ENCODE measurements at regions not wholly inside any gene's neighbourhood (a gene's known extent, or its start where the extent isn't known, plus 50 kb on each side); places are given as distances from the start of the nearest gene placed in this dataset.

DNA sequence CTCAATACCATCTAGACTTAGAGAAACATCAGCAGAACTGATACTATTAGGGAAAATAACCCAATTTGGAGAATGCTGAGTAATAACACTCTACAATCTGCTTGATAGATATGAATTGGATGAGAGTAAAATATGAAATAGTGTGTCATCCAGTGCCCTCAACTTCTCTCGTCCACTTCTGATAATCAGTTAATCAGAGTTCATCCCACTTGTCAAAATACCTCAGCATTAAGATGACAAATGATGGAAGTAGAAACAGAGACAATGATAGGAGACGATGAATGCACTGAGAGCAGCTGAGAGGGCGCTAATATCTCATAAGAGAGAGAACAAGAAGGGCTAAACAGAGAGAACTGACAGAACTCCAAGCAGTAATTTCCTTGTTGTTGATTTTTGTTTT, 699.6 kb downstream of the EPHA7 start:
- TF ChIP-seq FOXA2 (IDR thresholded peaks at IDR 0.05) (no peak), HNF4A (conservative IDR thresholded peaks at IDR 0.05) (no peak), NR2F2 (IDR thresholded peaks at IDR 0.05) (no peak)
- no peak overlapping the region for H3K4me3 ChIP-seq (ENCODE audit: low read depth in 1 of 3, low read length in 3 of 3)
- H3K36me3 ChIP-seq (ENCODE audit: control insufficient read depth in 4 of 4, insufficient read depth in 3 of 4, low read depth in 1 of 4, low read length in 3 of 4): no peaks in the 10 kb centered on the region
- DNase-seq (ENCODE audit: low spot score): no peak
- no peak overlapping the region for H3K9ac ChIP-seq (ENCODE audit: low read depth in 1 of 2, low read length in 2 of 2)
- H3K27ac ChIP-seq (ENCODE audit: low read depth in 1 of 2, low read length in 2 of 2): no peak overlapping the region
- WGBS: 42% methylated on average over 3 of the region's 3 CpGs
- no peaks in the 10 kb centered on the region for H3K4me1 ChIP-seq (ENCODE audit: control insufficient read depth in 4 of 4, insufficient read depth in 4 of 4, low read length in 3 of 4)
- H3K27me3 ChIP-seq (ENCODE audit: control insufficient read depth in 4 of 4, insufficient read depth in 4 of 4, low read length in 3 of 4): no peaks in the 10 kb centered on the region
- H3K9me3 ChIP-seq (ENCODE audit: control insufficient read depth in 4 of 4, low read length in 3 of 4): peaks cover 0 to 4% (median 0%) of the 10 kb centered on the region in 4 donors

DNA sequence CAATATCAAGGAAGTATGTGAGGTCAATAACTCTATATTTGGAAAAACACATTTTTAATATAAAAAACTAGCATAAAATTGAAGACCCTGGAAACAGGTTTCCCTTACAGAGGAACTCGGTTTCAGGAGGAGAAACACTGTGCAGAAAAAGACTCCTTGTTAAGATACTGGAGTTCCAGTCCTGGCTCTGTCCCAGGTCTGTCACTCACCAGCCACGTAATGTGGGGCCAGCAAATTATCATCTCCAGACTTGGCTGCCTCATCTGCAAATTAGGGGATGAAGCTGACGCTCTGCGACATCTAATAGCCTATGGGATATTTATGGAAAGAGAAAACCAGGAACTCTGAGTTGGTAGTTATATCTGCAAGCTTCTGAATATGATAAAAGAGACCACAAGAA, 702.7 kb downstream of the EPHA7 start:
- WGBS: 74% methylated on average over 4 of the region's 4 CpGs
- Histone ChIP-seq H3K9me3 (ENCODE audit: control insufficient read depth in 4 of 4, low read length in 3 of 4) (no peaks in the 10 kb centered on the region), H3K4me3 (ENCODE audit: low read depth in 1 of 3, low read length in 3 of 3) (no peak overlapping the region), H3K9ac (ENCODE audit: low read depth in 1 of 2, low read length in 2 of 2) (no peak overlapping the region), H3K27me3 (ENCODE audit: control insufficient read depth in 4 of 4, insufficient read depth in 4 of 4, low read length in 3 of 4) (no peaks in the 10 kb centered on the region), H3K4me1 (ENCODE audit: control insufficient read depth in 4 of 4, insufficient read depth in 4 of 4, low read length in 3 of 4) (no peaks in the 10 kb centered on the region), H3K36me3 (ENCODE audit: control insufficient read depth in 4 of 4, insufficient read depth in 3 of 4, low read depth in 1 of 4, low read length in 3 of 4) (no peaks in the 10 kb centered on the region), H3K27ac (ENCODE audit: low read depth in 1 of 2, low read length in 2 of 2) (no peak overlapping the region)
- DNase-seq (ENCODE audit: low spot score): no peak
- TF ChIP-seq JUND (IDR thresholded peaks at IDR 0.05) (no peak), FOXA1 (IDR thresholded peaks at IDR 0.05) (no peak), NR2F2 (IDR thresholded peaks at IDR 0.05) (no peak), HNF4G (IDR thresholded peaks at IDR 0.05) (no peak), FOXA2 (IDR thresholded peaks at IDR 0.05) (no peak), GABPA (IDR thresholded peaks at IDR 0.05 in 1 of 2, conservative IDR thresholded peaks at IDR 0.05 in 1 of 2) (no peak), RXRA (IDR thresholded peaks at IDR 0.05) (no peak)
- TF ChIP-seq, protein P1, sequence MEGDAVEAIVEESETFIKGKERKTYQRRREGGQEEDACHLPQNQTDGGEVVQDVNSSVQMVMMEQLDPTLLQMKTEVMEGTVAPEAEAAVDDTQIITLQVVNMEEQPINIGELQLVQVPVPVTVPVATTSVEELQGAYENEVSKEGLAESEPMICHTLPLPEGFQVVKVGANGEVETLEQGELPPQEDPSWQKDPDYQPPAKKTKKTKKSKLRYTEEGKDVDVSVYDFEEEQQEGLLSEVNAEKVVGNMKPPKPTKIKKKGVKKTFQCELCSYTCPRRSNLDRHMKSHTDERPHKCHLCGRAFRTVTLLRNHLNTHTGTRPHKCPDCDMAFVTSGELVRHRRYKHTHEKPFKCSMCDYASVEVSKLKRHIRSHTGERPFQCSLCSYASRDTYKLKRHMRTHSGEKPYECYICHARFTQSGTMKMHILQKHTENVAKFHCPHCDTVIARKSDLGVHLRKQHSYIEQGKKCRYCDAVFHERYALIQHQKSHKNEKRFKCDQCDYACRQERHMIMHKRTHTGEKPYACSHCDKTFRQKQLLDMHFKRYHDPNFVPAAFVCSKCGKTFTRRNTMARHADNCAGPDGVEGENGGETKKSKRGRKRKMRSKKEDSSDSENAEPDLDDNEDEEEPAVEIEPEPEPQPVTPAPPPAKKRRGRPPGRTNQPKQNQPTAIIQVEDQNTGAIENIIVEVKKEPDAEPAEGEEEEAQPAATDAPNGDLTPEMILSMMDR (IDR thresholded peaks at IDR 0.05; ENCODE audit: low read depth, low read length, missing input control): no peak
- TF ChIP-seq, protein P2, sequence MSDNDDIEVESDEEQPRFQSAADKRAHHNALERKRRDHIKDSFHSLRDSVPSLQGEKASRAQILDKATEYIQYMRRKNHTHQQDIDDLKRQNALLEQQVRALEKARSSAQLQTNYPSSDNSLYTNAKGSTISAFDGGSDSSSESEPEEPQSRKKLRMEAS (IDR thresholded peaks at IDR 0.05): no peak
- TF ChIP-seq, protein P3, sequence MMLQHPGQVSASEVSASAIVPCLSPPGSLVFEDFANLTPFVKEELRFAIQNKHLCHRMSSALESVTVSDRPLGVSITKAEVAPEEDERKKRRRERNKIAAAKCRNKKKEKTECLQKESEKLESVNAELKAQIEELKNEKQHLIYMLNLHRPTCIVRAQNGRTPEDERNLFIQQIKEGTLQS (IDR thresholded peaks at IDR 0.05): no peak

DNA sequence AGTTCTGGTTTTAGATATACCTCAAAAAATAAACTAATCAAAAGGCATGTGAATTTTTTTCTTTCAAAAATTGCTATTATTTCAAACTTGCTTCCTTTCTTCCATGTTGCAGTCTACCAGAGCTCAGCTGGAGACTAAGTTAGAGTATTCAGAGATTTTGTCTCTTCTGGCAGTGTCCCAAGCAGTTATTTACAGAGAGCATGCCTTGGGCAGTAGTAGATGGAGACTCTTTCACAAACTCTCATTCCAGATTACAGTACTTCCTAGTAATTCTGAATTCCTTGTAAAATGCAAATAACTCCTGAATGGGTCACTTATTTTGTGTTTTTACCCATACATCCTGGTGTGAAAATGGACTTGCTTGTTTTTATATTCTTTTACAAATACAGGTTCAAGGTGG, 703.4 kb downstream of the EPHA7 start:
- H3K4me3 ChIP-seq (ENCODE audit: low read depth in 1 of 3, low read length in 3 of 3): no peak overlapping the region
- no peak overlapping the region for H3K9ac ChIP-seq (ENCODE audit: low read depth in 1 of 2, low read length in 2 of 2)
- no peak for DNase-seq (ENCODE audit: low spot score)
- no peaks in the 10 kb centered on the region for H3K4me1 ChIP-seq (ENCODE audit: control insufficient read depth in 4 of 4, insufficient read depth in 4 of 4, low read length in 3 of 4)
- no peaks in the 10 kb centered on the region for H3K9me3 ChIP-seq (ENCODE audit: control insufficient read depth in 4 of 4, low read length in 3 of 4)
- H3K27ac ChIP-seq (ENCODE audit: low read depth in 1 of 2, low read length in 2 of 2): no peak overlapping the region
- no peaks in the 10 kb centered on the region for H3K27me3 ChIP-seq (ENCODE audit: control insufficient read depth in 4 of 4, insufficient read depth in 4 of 4, low read length in 3 of 4)
- H3K36me3 ChIP-seq (ENCODE audit: control insufficient read depth in 4 of 4, insufficient read depth in 3 of 4, low read depth in 1 of 4, low read length in 3 of 4): no peaks in the 10 kb centered on the region
- TF ChIP-seq HNF4G (IDR thresholded peaks at IDR 0.05) (no peak), GABPA (IDR thresholded peaks at IDR 0.05 in 1 of 2, conservative IDR thresholded peaks at IDR 0.05 in 1 of 2) (no peak), RXRA (IDR thresholded peaks at IDR 0.05) (no peak), YY1 (IDR thresholded peaks at IDR 0.05) (no peak), FOXA2 (IDR thresholded peaks at IDR 0.05) (no peak), EGR1 (IDR thresholded peaks at IDR 0.05; ENCODE audit: low read depth in 2 of 2) (no peak), SP1 (IDR thresholded peaks at IDR 0.05) (no peak), HNF4A (conservative IDR thresholded peaks at IDR 0.05) (no peak), RAD21 (IDR thresholded peaks at IDR 0.05) (no peak), JUND (IDR thresholded peaks at IDR 0.05) (no peak), TAF1 (conservative IDR thresholded peaks at IDR 0.05) (no peak)
- TF ChIP-seq, protein P4, sequence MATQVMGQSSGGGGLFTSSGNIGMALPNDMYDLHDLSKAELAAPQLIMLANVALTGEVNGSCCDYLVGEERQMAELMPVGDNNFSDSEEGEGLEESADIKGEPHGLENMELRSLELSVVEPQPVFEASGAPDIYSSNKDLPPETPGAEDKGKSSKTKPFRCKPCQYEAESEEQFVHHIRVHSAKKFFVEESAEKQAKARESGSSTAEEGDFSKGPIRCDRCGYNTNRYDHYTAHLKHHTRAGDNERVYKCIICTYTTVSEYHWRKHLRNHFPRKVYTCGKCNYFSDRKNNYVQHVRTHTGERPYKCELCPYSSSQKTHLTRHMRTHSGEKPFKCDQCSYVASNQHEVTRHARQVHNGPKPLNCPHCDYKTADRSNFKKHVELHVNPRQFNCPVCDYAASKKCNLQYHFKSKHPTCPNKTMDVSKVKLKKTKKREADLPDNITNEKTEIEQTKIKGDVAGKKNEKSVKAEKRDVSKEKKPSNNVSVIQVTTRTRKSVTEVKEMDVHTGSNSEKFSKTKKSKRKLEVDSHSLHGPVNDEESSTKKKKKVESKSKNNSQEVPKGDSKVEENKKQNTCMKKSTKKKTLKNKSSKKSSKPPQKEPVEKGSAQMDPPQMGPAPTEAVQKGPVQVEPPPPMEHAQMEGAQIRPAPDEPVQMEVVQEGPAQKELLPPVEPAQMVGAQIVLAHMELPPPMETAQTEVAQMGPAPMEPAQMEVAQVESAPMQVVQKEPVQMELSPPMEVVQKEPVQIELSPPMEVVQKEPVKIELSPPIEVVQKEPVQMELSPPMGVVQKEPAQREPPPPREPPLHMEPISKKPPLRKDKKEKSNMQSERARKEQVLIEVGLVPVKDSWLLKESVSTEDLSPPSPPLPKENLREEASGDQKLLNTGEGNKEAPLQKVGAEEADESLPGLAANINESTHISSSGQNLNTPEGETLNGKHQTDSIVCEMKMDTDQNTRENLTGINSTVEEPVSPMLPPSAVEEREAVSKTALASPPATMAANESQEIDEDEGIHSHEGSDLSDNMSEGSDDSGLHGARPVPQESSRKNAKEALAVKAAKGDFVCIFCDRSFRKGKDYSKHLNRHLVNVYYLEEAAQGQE (IDR thresholded peaks at IDR 0.05): no peak
- TF ChIP-seq, protein P2 (IDR thresholded peaks at IDR 0.05): no peak
- TF ChIP-seq, protein P1 (IDR thresholded peaks at IDR 0.05; ENCODE audit: low read depth, low read length, missing input control): no peak
- TF ChIP-seq, protein P5, sequence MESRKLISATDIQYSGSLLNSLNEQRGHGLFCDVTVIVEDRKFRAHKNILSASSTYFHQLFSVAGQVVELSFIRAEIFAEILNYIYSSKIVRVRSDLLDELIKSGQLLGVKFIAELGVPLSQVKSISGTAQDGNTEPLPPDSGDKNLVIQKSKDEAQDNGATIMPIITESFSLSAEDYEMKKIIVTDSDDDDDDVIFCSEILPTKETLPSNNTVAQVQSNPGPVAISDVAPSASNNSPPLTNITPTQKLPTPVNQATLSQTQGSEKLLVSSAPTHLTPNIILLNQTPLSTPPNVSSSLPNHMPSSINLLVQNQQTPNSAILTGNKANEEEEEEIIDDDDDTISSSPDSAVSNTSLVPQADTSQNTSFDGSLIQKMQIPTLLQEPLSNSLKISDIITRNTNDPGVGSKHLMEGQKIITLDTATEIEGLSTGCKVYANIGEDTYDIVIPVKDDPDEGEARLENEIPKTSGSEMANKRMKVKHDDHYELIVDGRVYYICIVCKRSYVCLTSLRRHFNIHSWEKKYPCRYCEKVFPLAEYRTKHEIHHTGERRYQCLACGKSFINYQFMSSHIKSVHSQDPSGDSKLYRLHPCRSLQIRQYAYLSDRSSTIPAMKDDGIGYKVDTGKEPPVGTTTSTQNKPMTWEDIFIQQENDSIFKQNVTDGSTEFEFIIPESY (IDR thresholded peaks at IDR 0.05): no peak

Measured in liver (tissue), 8 donors.